ENCODE measurements at regions not wholly inside any gene's neighbourhood (a gene's known extent, or its start where the extent isn't known, plus 50 kb on each side); places are given as distances from the start of the nearest gene placed in this dataset.

DNA sequence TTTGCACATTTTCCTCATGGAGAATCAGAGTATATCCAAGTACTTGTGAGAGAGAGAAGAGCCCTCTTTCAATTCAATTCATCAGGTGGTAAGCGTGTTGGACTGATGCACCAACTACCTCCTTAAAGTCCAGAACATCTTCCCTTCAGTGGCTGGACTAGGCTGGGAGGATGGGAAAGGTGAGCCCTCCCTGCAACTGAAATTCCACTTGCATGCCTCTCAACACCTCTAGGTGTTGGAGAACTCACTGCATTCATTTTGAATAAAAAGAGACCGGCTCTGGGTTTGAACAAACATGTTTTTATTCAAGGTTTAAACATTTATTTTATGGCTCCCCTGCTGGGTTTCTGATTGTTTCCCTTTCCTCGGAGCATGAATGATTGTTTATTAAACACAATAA lies 573.5 kb downstream of the CCSER2 start:
- Histone ChIP-seq H3K27me3 (no peaks in the 10 kb centered on the region), H3K27ac (no peak overlapping the region), H3K36me3 (no peaks in the 10 kb centered on the region), H3K4me1 (peaks cover 0 to 9% of the 10 kb centered on the region in 2 donors), H3K4me3 (no peak overlapping the region), H3K9me3 (no peaks in the 10 kb centered on the region)
- no peak for DNase-seq (ENCODE audit: low spot score)
- TF ChIP-seq, protein P1, sequence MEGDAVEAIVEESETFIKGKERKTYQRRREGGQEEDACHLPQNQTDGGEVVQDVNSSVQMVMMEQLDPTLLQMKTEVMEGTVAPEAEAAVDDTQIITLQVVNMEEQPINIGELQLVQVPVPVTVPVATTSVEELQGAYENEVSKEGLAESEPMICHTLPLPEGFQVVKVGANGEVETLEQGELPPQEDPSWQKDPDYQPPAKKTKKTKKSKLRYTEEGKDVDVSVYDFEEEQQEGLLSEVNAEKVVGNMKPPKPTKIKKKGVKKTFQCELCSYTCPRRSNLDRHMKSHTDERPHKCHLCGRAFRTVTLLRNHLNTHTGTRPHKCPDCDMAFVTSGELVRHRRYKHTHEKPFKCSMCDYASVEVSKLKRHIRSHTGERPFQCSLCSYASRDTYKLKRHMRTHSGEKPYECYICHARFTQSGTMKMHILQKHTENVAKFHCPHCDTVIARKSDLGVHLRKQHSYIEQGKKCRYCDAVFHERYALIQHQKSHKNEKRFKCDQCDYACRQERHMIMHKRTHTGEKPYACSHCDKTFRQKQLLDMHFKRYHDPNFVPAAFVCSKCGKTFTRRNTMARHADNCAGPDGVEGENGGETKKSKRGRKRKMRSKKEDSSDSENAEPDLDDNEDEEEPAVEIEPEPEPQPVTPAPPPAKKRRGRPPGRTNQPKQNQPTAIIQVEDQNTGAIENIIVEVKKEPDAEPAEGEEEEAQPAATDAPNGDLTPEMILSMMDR (IDR thresholded peaks at IDR 0.05), result no peak

DNA sequence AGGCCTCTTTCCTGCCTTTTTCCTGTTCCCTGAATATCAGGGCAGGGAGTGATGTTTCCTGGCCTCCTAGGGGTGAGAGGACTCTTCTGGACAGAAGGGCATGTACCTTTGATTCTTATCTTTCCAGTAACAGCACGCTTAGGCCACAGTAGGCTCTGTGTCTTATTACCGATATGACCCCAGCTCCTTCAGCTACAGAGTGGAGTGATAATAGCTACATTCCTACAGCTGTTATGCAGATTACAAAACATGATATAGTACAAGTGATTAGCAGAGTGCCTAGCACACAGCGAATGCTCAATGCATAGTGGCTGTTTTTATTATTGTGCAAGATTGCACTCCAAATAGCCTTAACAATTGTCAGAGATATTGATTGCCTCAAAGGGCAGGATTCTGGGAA lies 574.2 kb downstream of the CCSER2 start:
- no peaks in the 10 kb centered on the region for H3K27me3 ChIP-seq
- no peaks in the 10 kb centered on the region for H3K9me3 ChIP-seq
- H3K27ac ChIP-seq, result no peak overlapping the region
- TF ChIP-seq, protein P1 (IDR thresholded peaks at IDR 0.05), result no peak
- peaks cover 0 to 9% of the 10 kb centered on the region in 2 donors for H3K4me1 ChIP-seq
- no peaks in the 10 kb centered on the region for H3K36me3 ChIP-seq
- no peak for DNase-seq (ENCODE audit: low spot score)
- no peak overlapping the region for H3K4me3 ChIP-seq

DNA sequence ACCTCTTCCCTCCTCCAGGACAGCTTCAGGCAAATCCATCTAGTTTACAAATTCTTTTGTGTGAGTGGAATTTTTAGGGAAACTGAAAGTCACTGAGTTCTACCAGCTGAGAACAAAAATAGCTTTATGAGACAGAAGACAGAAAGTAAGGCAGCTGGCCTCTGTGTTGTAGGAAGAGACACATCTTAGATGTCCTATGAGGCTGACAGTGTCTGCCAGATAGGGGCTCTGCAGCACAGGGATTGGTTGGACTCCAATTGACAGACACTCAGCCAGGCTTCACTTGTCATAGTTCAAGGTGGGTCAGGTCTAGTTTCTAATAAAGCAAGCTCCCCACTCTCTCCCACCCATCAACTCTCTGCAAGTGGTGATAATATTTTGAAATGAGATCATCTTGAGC lies 574.9 kb downstream of the CCSER2 start:
- TF ChIP-seq, protein P1 (IDR thresholded peaks at IDR 0.05), result no peak
- Histone ChIP-seq H3K4me1 (peaks cover 0 to 9% of the 10 kb centered on the region in 2 donors), H3K9me3 (no peaks in the 10 kb centered on the region), H3K36me3 (no peaks in the 10 kb centered on the region), H3K27ac (no peak overlapping the region), H3K27me3 (no peaks in the 10 kb centered on the region), H3K4me3 (no peak overlapping the region)
- no peak for DNase-seq (ENCODE audit: low spot score)

DNA sequence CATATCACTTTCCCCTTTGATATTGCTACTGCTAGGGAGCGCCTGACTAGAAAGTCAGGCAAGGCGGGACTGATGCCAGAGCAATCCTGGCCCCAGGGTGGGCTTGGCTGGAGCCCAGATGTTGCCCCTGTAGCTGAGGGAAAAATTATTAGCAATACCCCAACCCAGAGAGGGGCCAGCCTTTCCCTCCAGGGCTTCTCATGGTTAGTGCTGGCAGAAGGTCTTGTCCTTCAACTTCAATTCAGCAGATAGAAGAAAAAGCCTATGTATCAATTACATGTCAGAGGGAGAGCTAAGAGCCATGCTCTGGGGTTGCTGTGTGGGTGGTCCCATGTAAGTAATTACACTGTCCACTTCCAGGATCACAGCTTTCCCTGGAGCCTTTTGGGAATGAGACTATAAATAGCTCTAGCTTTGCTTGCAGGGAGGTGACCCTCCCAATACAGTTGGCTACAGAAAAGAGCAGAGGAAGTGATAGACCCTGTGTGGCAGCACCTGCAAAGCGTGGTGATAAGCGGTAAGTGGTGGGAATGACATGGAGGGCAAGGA lies 579.1 kb downstream of the CCSER2 start:
- no peaks in the 10 kb centered on the region for H3K36me3 ChIP-seq
- TF ChIP-seq, protein P1 (IDR thresholded peaks at IDR 0.05), result no peak

DNA sequence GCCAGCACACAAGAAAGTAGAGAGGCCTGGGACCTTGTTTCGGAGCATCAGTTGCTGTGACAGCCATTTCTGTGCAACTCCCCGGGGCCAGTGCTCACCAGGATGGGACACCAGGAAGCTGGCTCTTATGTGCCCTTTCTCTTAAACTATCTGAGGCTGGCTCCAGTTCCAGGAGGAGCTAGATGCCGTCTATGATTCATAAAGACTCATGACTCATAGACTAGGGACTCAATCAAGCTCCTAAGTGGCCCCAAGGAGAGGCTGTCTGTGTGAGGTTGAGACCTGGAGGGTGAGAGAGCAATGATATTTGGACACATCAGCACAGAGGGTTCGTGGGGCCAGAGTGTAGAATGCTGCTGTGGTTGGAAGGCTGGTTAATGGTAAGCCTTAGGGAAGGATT lies 580.1 kb downstream of the CCSER2 start:
- DNase-seq (ENCODE audit: low spot score), result no peak
- TF ChIP-seq, protein P1 (IDR thresholded peaks at IDR 0.05), result no peak
- Histone ChIP-seq H3K36me3 (no peaks in the 10 kb centered on the region), H3K27me3 (no peaks in the 10 kb centered on the region), H3K4me1 (no peaks in the 10 kb centered on the region), H3K27ac (no peak overlapping the region), H3K4me3 (no peak overlapping the region), H3K9me3 (no peaks in the 10 kb centered on the region)

More for the DNA sequence above, 579.1 kb downstream of the CCSER2 start:
- no peak overlapping the region for H3K27ac ChIP-seq
- H3K9me3 ChIP-seq, result no peaks in the 10 kb centered on the region
- no peaks in the 10 kb centered on the region for H3K27me3 ChIP-seq
- H3K4me3 ChIP-seq, result no peak overlapping the region
- peaks cover 0 to 6% of the 10 kb centered on the region in 2 donors for H3K4me1 ChIP-seq
- DNase-seq (ENCODE audit: low spot score), result no peak

DNA sequence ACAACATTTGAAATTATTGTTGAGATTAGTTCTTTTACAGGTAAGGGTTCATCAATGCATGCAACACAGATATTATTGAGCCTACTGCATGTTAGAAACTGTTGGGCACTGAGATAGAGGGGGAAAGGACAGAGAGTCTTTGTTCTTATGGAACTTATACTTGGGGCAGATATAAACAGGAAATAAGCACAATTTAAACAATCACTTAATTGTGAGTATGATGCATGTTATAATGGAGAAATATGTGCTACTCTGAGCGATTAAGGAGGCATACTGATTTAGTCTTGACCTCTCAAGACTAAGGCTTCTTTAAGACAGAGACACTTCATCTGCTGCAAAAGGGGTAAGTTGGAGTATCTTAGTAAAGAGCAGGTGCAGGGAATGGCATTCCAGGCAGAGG lies 593.3 kb downstream of the CCSER2 start:
- DNase-seq (ENCODE audit: low spot score), result no peak
- H3K27me3 ChIP-seq, result no peaks in the 10 kb centered on the region

More for the DNA sequence above, 593.3 kb downstream of the CCSER2 start:
- TF ChIP-seq, protein P1 (IDR thresholded peaks at IDR 0.05), result no peak
- H3K4me3 ChIP-seq, result no peak overlapping the region
- H3K4me1 ChIP-seq, result no peaks in the 10 kb centered on the region
- H3K36me3 ChIP-seq, result no peaks in the 10 kb centered on the region
- H3K9me3 ChIP-seq, result peaks cover 0 to 15% of the 10 kb centered on the region in 2 donors
- no peak overlapping the region for H3K27ac ChIP-seq

Data from right atrium auricular region (tissue), 2 donors.